Tibial nerve (tissue), 3 donors: ENCODE measurements at regions not wholly inside any gene's neighbourhood (a gene's known extent, or its start where the extent isn't known, plus 50 kb on each side); places are given as distances from the start of the nearest gene placed in this dataset.

Experiments used
- CTCF ChIP-seq, 5 experiments: fragments of 200-600 bp in 3 of 5; fragments of 450-650 bp in 2 of 5; sonication (generic) in 3 of 5; IDR thresholded peaks; one replicate each; pipeline ENCODE4 v1.5.1; 2016 to 2019; ENCODE audit warnings: antibody characterized with exemption in 5 of 5, mild to moderate bottlenecking in 3 of 5, moderate library complexity in 2 of 5
- POLR2A ChIP-seq, 2 donors: fragments of 450-650 bp; IDR thresholded peaks; one replicate each; pipeline ENCODE4 v1.6.1; 2017; ENCODE audit warnings: antibody characterized with exemption in 2 of 2, mild to moderate bottlenecking in 2 of 2, moderate library complexity in 2 of 2

DNA sequence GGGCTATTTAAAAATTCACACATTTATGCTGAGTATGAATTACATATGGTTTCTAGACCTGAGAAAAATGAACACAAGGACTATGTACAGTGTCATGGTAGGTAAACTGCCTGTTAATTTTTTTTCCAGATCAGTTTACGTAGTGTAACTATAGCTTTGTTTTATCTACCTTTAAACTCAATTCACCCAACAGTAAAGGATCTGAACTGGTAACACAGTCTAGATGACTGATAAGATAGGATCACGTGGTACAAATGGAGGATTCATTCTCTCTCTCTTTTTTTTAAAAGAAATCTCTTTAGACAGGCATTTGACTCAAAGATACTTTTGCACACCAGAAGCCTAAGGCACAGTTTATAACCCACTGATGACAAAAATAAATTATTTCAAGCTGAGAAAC lies 130.8 kb upstream of the ATP2B1 start:
- TF ChIP-seq CTCF (IDR thresholded peaks at IDR 0.05) (no peak), POLR2A (IDR thresholded peaks at IDR 0.05) (no peak)
